GM18870 (cell line): ENCODE measurements at regions not wholly inside any gene's neighbourhood (a gene's known extent, or its start where the extent isn't known, plus 50 kb on each side); places are given as distances from the start of the nearest gene placed in this dataset.
"Not testable (repeated sequence)": the region's sequence is repeated elsewhere in the genome, so short reads cannot be mapped to it uniquely, and the experiment has no call there.

Experiments
- ATAC-seq: cut with Tn5 transposase; IDR thresholded peaks from one replicate; pipeline ENCODE4 v1.9.1; 2021; ENCODE audit warnings: moderate library complexity; ENCODE audit not compliant: unreplicated experiment

DNA sequence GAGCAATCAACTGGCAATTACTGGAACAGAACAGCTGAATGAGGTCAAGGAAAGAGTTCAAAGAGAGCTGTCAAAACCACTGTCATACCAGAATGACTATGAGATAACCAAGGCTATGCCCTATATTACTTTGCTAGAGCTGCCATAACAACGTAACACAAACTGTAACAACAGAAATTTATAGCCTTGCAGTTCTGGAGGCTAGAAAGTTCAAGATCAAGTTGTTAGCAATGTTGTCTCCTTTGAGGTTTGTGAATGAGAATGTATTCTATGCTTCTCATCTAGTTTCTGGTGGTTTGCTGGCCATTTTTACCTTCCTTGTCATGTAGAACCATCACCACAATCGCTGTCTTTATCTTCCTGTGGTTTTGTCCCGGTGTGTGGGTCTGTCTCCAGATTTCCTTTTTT is 1323.0 kb upstream of the GJE1 start:
- peak; percentile 97 for ATAC-seq

DNA sequence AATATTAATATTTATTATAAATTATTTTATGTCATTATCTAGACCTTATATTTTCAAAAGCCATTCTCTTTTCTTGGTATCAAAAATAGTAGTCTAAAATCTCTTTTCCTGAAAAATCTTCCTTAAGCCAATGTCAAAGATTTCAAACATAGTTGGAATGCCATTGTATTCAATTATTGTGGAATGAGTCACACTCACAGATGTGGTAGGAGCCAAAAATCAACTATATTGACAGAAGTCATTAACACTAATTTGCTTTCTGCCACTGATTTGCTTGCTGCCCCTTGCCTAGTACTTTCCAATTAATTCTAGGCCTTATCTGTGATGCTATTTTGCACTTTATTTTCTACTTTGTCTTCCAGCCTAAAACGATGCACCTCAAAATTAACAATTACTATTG is 1326.3 kb upstream of the GJE1 start:
- no peak for ATAC-seq

DNA sequence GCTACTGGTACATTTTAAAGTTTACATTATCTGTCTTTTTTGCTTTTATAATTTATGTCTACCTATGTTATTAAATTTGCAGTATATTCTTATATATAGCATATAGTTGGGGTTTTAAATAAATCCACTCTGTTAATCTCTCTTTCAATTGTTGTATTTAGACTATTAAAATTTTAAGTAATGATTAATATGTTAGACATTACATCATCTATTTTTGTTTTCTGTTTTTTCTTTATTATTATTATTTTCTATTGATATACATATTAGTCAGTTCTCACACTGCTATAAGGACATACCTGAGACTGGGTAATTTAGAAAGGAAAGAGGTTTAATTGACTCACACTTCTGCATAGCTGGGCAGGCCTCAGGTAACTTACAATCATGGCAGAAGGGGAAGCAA is 1338.2 kb upstream of the GJE1 start:
- ATAC-seq, result no peak

DNA sequence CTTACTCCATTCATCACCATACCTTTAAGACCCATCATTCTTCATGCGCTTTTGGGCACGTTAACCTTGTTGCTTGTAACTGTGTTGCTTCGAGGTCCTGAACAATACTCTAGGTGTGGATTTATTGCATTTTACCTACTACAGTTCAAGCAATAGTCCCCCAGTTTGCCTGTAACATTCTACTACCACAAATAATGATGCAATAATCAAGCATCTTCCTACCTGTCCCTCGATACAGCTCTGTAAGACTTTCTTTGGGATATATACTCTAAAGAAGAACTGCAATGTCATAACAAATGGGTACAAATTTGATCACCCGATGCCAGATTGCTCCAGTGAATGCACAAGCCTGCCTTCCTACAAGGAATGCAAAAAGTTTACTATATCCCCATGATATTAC is 1342.6 kb upstream of the GJE1 start:
- no peak for ATAC-seq

DNA sequence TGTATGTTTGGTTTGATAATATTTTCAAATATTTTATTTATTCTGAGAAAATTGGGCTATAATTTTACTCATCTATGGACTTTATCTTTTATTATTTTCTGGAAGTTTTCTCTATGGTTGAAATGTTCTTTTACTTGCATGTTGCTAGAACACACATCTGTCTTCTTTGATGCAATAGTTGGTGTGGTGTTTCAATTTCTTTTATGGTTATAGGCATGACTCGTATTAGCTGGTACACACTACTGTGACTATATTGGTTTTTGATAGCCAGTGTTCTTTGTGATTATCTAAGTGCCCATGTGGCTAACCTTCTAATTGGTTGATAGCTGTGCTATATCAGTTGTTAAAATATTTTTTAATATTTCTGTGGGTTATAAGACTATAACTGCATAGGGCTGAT is 1343.3 kb upstream of the GJE1 start:
- ATAC-seq, result no peak

DNA sequence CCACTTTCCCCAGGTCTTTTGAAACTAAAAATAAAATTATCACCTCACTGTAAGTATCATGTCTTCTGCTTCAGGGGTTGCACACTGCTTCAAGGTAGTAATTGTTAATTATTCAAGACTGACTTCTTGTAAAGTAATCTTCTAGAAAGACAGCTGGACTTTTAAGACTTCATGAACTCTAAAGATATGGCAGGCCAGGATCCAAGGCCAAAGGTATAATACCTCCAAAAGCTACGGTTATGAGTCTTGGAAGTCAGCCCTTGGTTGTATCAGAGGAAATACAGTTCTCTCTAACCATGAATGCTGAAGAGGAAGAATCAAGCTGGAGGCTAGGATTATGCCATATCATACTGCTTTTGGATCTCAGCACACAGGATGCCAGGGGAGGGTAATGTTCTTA is 1346.8 kb upstream of the GJE1 start:
- ATAC-seq, result no peak

DNA sequence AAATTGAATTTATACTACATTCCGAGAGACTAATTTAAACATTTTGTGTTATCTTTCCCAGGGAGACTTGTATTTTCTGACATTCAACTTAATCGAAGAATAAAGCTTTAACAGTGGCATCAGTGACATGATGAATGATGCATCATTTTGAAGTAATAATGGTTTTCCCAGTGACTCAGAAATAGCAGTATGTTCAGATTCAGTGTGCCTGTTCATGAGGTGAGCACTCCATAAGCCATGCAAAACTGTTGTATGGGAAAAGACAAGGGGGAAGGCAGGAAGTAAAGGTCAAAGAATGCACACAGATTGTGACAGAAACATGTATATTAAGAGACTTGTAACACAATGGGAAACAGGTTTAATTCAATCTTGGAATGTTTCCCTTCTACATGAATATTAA is 1348.2 kb upstream of the GJE1 start:
- ATAC-seq, result no peak

DNA sequence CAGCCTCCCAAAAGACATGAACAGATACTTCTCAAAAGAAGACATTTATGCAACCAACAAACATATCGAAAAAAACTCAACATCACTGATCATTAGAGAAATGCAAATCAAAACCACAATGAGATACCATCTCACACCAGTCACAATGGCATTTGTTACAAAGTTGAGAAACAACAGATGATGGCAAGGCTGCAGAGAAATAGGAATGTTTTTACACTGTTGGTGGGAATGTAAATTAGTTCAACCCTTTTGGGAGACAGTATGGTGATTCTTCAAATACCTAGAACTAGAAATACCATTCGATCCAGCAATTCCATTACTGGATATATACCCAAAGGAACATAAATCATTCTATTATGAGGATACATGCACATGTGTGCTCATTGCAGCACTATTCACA is 1349.2 kb upstream of the GJE1 start:
- not testable (repeated sequence) for ATAC-seq

DNA sequence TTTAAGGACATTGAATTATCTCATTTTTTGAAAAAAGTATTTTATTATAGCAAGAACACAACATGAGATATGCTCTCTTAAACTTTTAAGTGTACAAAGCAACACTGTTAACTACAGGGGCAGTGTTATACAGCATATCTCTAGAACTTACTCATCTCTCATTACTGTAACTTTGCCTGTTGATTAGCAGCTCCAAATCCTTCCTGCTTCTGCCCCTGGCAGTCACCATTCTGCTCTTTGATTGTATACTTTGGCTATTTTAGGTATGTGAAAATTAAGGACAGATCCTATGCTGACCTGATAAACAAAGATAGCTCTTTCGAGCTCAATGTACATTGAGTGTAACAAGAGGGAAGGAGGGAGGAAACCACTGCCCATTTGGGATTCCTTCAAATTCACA is 1349.8 kb upstream of the GJE1 start:
- no peak for ATAC-seq

DNA sequence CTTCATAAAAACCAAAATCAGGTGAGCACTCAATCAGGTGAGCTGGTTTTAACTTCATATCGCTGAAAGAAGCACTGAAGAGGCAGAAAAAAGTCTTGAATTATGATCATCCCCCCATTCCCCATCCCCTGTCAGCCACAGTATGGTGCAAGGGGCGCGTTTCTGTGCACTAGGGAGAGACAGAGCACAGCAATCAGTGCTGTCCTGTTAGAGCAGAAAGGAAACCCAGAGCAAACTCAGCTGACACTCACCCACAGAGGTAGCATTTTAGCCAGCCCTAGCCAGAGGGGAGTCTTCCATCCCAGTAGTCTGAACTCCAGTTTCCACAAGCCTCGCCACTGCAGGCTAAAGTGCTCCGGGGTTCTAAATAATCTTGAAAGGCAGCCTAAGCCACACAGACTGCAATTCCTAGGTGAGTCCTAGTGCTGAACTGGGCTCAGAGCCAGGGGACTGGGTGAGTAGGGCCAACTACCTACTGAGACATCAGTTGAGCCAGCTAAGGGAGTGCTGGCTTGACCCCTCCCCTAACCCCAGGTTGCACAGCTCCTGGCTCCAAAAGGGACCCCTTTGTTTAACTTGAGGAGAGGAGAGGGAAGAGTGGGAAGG is 1352.6 kb upstream of the GJE1 start:
- no peak for ATAC-seq

DNA sequence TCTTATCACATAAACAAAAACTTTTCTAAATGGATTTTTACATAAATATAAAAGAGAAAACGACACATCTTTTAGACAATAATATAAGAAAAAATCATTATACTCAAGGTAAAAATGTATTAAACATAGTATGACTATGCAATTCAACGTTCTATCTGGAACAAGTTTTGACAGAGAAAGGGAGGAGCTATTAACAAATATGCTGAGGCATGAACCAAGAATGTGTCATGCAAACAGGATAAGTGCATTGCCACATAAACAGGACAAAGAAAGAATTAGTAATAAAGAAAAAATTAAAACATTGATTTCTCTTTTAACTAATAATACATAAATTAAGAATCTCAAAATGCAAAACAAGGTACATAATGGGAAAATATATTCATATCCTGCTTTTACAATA is 1353.4 kb upstream of the GJE1 start:
- ATAC-seq, result no peak

DNA sequence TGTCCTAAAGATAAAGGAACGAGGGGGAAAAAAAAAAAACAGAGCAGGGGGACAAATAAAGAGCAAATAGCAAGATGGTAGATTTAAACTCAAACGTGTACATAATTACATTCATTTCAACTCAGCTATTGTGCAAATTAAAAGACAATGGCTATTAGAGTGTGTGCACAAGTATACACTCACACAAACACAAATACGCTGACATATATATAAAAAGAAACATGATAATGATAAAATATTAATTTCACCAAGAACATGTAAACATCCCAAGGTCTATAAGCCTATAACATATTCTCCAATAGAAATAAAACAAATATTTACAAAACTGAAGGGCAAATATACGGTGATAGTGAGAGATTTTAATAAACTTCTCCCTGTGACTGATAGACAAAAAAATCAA is 1354.9 kb upstream of the GJE1 start:
- ATAC-seq, result no peak

DNA sequence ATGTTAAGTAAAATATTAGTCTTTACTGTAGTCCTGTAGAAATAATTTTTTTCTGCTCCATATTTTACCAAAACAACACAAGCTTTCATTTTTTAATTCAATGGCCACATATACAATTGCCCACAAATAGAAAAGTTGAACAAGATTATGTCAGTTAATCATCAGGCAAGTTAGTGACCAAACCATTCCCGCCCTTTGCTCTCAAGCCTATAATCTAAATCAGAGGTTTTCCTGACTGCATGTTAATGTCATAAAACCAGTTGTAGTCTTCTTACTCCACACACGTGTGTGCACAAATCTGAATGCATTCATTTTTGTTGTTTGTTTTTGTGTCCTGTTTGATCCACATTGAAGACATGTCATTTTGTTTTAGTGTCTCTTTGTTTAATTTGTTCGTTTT is 1357.7 kb upstream of the GJE1 start:
- no peak for ATAC-seq

DNA sequence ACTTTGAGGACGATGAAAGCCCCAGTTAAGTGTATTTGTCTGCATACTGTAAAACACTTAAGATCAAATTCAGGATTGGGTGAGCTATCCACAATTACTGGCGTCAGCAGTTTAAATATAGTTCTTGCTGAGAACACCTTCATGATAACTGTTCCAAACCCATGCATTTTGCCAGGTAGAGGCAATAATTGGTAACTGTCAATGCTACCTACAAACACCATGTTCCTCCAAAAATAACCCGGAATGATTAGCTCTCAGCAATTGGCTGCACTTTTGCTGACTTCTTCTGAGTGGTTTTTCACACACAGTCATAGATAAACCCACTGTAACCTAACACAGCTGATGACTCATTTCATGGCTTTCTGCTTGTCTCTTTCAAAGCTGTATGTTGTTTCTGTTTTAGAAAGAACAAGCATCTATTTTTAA is 1358.6 kb upstream of the GJE1 start:
- peak; percentile 100 for ATAC-seq

DNA sequence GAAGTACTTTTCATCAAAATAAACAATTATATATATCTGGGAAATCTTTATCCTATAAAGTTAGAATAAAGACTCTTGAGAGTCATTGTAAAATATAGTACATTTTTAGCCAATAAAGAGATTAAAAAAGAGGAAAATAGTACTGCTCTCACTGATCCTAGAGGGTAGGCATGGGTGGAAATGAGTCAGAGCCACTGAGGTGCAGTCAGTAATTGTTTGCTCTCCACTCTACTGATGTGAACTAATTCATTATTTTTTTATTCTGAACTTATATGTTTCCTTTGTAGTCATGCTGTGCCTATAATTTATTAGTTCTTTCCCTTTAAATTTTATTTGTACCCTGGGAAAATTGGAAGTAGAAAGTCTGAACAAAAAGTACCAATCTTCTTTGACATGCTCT is 1359.4 kb upstream of the GJE1 start:
- no peak for ATAC-seq

DNA sequence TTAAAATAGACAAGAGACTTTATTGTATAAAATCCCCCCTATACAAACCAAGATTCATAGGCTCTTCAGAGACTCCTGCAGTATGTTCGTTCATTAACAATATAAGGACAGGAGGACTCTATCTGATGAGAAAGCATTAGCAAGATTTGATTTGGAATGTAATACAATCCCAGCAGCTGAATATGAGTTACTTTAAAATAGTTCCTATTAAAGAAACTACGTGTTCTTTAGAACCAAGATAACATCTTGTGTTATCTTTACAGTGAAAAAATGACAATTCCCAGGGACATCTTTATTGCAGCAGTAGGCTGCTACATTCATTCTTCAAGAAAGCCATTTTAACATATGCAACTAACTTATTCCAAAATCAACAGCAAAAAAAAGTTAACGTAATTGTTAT is 1360.1 kb upstream of the GJE1 start:
- no peak for ATAC-seq

DNA sequence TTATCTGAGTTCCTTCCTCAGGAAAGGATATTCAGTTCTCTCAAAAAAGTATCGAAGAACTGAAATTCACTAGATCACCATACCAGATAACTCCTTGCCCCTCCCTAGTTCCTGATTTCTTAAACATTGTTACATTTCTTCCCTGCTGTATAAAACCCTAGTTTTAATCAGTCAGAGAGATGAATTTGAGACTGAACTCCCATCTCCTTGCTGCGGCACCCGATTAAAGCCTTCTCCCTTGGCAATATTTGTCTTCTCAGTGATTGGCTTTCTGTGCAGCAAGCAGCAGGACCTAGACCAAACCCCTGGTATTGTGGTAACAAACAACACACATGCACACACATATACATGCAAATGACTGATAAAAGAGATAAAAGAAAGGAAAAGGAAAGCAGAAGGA is 1364.6 kb upstream of the GJE1 start:
- ATAC-seq, result no peak

DNA sequence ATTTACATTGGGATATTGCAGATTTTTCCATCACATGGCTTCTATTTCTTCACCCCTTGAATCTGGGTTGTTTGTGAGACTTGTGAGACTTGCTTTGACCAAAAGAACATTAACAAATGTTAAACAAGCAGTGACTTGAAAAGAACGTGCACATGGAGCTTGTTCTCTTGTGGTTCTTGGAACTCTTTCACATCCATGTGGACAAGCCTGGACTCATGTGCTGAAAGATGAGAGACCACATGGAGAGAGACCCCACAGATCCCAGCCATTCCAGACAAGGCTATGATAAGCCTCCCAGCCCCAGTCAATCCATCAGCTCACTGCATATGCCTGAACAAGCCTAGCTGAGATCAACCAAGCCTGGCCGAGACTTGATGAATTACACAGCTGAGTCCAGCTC is 1365.7 kb upstream of the GJE1 start:
- ATAC-seq, result no peak

DNA sequence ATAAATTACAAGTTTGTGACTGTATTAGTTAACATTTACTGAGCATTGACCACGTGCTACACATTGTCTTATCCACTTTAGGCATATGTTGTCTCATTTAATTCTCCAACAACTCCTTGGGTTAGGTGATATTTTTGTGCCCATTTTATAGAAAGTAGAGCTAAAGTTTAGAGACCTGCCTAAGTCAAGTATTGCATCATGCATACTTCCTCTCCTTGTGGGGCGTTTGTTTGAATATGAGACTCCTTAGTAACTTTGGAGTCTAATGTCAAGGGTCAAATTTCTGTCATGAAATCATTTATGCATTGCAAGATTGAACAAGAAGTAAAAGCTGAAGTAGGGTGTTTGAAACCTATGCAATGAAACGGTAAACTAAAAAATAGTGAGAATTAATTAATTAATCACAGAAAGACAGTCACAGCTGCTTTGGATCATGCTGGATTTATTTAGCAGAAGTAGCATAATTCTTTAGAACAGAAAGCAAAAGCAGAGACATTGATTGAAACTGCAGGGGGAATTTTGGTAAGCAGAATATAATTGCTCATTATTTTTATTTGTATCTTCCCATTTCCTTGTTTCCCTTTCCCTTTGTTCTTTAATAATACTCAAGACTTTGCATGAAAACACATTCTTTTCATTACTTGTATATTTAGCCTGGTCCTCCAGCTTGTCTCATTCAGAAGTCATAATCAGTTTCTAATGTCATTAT is 1374.4 kb upstream of the GJE1 start:
- ATAC-seq, result no peak

DNA sequence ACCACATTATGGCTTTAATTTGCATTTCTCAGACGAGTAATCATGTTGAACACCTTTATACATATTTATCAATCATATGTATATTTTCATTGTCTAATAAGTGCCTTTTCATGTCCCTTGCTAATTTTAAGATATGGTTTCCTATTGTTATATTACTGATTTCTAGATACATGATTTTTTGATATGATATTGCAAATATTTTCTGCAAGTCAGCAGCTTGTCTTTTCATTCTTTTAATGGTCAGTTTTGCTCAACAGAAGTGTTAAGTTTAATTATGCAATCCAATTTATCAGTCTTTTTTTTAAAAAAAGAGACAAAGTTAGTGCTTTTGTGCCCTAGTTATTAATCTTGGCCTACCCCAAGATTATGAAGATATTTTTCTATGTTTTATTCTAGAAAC is 1377.8 kb upstream of the CITED2 start:
- no peak for ATAC-seq

DNA sequence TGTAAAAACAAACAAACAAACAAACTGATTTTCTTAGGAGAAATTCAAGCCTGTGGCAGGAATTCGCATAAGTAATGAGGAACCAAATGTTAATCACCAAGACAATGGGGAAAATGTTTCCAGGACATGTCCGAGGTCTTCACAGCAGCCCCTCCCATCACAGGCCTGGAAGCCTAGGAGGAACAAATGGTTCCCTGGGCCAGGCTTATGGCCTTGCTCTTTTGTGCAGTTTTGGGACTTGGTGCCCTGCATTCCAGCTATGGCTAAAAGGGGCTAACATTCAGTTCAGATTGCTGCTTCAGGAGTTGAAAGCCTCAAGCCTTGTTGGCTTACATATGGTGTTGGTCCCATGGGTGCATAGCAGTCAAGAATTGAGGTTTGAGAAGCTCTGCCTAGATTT is 1372.7 kb upstream of the CITED2 start:
- no peak for ATAC-seq

DNA sequence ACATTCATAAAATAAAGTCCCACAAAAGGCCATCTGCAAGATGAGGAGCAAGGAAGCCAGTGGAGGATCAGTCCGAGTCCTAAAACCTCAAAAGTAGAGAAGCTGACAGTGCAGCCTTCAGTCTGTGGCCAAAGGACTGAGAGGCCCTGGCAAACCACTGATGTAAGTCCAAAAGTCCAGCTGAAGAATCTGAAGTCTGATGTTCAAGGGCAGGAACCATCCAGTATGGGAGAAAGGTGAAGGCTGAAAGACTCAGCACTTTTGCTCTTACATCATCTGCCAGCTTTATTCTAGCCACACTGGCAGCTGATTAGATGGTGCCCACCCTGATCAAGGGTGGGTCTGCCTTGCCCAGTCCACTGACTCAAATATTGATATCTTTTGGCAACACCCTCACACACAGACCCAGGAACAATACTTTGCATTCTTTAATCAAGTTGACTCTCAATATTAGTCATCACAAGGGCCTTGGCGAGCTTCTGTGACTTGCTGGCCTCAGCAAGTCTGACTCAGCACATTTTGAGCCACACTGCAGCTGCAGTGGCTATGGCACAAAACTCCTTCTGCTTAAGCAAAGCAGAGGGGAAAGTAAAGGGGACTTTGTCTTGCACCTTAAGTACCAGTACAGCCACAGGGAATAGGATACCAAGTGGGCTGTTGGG is 1370.3 kb upstream of the CITED2 start:
- ATAC-seq, result peak; percentile 90

DNA sequence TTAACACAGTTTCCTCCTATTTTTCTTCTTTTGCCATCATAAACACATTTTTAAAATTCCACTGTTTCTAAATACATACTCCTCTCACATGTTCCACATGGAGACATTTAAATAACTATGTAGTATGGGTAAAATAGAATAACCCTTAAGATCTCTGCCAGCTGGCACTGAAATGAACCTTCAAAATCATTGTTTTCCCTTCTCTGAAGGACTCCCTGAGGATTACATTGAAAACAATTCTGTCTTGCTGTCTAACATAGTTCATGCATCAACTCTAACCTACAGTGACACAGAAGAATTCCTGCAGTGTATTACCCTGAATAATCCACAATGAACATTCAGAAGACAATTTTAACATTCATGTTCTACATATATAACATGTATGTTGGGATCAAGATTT is 1361.8 kb upstream of the CITED2 start:
- no peak for ATAC-seq
